ENCODE measurements at regions not wholly inside any gene's neighbourhood (a gene's known extent, or its start where the extent isn't known, plus 50 kb on each side); places are given as distances from the start of the nearest gene placed in this dataset.

DNA sequence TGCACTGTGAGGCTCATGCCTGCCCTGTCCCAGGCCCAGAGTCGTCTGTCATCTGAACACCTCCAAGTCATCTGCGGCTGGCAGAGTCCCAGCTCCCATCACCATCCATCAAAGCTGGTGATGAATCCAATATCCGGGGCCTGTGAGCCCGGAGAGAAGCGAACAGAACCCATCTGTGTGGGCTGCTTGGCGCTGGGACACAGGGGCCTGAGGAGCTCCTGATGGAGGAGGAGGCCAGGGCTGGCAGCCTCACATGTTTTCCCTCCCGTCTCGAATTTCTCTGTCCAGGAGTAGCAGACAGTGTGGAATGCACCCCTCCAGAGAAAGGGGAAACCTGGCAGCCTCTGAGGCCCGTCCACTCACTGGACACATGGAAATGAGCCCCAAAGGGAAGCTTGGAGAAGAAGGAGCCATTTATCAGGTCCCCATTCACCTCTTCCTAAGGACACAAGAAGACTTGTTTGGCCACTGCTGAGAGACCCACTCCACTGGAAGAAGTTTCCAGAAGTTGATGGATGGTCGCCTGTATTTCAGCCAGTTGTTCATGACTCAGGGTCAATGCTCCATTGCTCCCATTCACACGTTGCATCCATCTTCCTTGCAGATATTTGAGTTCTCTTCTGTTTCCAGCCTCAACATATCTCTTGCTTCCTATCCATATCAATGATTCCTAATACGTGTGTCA is 307.5 kb upstream of the SULF2 start:
- TF ChIP-seq, protein P1, sequence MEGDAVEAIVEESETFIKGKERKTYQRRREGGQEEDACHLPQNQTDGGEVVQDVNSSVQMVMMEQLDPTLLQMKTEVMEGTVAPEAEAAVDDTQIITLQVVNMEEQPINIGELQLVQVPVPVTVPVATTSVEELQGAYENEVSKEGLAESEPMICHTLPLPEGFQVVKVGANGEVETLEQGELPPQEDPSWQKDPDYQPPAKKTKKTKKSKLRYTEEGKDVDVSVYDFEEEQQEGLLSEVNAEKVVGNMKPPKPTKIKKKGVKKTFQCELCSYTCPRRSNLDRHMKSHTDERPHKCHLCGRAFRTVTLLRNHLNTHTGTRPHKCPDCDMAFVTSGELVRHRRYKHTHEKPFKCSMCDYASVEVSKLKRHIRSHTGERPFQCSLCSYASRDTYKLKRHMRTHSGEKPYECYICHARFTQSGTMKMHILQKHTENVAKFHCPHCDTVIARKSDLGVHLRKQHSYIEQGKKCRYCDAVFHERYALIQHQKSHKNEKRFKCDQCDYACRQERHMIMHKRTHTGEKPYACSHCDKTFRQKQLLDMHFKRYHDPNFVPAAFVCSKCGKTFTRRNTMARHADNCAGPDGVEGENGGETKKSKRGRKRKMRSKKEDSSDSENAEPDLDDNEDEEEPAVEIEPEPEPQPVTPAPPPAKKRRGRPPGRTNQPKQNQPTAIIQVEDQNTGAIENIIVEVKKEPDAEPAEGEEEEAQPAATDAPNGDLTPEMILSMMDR (conservative IDR thresholded peaks at IDR 0.05; ENCODE audit: low read depth, low read length), result no peak
- no peak for TF ChIP-seq EZH2 (IDR thresholded peaks at IDR 0.05; ENCODE audit: borderline replicate concordance, low read depth, low read length, poor library complexity, severe bottlenecking)

Data from A673 (cell line).